NT2/D1 (cell line): ENCODE measurements at regions not wholly inside any gene's neighbourhood (a gene's known extent, or its start where the extent isn't known, plus 50 kb on each side); places are given as distances from the start of the nearest gene placed in this dataset.
"Not testable (repeated sequence)": the region's sequence is repeated elsewhere in the genome, so short reads cannot be mapped to it uniquely, and the experiment has no call there.

Experiments used
- DNase-seq: peaks from one replicate; pipeline ENCODE4 v3.0.0-alpha.2; 2011; ENCODE audit warnings: low read depth, low spot score
- H3K27me3 ChIP-seq: 2 replicates; pipeline ENCODE4 v1.6.0; 2011; ENCODE audit warnings: mild to moderate bottlenecking; ENCODE audit not compliant: insufficient read length, insufficient read depth
- H3K36me3 ChIP-seq: 2 replicates; pipeline ENCODE4 v1.6.1; 2011; ENCODE audit warnings: mild to moderate bottlenecking, low read length, mixed read lengths; ENCODE audit not compliant: insufficient read depth, insufficient read length
- H3K4me1 ChIP-seq: 2 replicates; pipeline ENCODE4 v1.5.1; 2011; ENCODE audit not compliant: insufficient read depth, insufficient read length
- H3K4me3 ChIP-seq: 2 replicates; pipeline ENCODE4 v1.5.1; 2011; ENCODE audit warnings: low read depth; ENCODE audit not compliant: insufficient read length
- H3K9ac ChIP-seq: 2 replicates; pipeline ENCODE4 v1.6.0; 2011; ENCODE audit warnings: low read depth; ENCODE audit not compliant: insufficient read length
- H3K9me3 ChIP-seq: 2 replicates; pipeline ENCODE4 v1.5.1; 2011; ENCODE audit warnings: mild to moderate bottlenecking, low read length; ENCODE audit not compliant: insufficient read depth
- SUZ12 ChIP-seq: IDR thresholded peaks from 2 replicates; pipeline ENCODE4 v1.6.1; 2011; ENCODE audit not compliant: insufficient read length, insufficient read depth; ENCODE audit errors: extremely low read depth
- YY1 ChIP-seq: IDR thresholded peaks from 2 replicates; pipeline ENCODE4 v1.6.1; 2011; ENCODE audit not compliant: insufficient read length, insufficient read depth
- ZNF274 ChIP-seq: IDR thresholded peaks from 2 replicates; pipeline ENCODE4 v1.6.1; 2011; ENCODE audit warnings: mild to moderate bottlenecking, low read depth, low read length

- Histone ChIP-seq H3K9me3 (no peaks in the 10 kb centered on the region), H3K9ac (no peak overlapping the region), H3K27me3 (no peaks in the 10 kb centered on the region), H3K36me3 (no peaks in the 10 kb centered on the region), H3K4me1 (no peaks in the 10 kb centered on the region), H3K4me3 (no peak overlapping the region)
- no peak for TF ChIP-seq YY1
- no peak for TF ChIP-seq SUZ12
- TF ChIP-seq ZNF274: no peak
- DNase-seq: no peak
Measured at GRCh38 chr3:31105011-31105410, 210.6 kb upstream of the GADL1 start.

DNA sequence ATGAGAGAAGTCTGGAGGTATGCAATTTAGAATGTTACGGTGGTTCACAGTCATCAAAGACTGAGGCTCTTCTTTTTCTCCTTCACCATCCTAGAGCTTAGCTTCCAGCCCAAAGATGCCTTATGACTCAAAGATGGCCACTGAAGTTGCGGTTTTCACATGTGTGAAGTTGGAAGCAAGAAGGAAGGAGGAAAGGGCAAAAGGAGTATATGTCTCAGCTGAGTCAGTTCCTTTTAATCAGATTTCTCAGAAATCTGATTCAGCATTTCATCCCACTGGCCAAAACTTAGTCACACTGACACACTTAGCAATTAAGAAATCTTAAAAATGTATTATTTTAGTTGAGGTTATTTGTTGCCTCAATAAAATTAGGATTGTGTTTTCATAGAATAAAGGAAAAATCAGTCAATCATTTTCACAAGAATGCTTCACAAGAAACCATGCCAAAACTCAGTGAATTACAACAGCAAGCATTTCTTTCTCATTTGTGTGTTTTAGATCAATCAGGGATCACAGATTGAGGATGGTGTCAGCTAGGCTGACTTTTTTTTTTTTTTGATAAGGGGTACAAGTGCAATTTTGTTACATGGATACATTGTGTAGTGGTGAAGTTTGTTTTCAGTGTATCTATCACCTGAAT is 211.1 kb upstream of the GADL1 start:
- Histone ChIP-seq H3K9me3 (no peaks in the 10 kb centered on the region), H3K4me3 (no peak overlapping the region), H3K9ac (no peak overlapping the region), H3K4me1 (no peaks in the 10 kb centered on the region), H3K27me3 (no peaks in the 10 kb centered on the region), H3K36me3 (no peaks in the 10 kb centered on the region)
- no peak for TF ChIP-seq ZNF274
- no peak for TF ChIP-seq YY1
- TF ChIP-seq SUZ12: no peak
- no peak for DNase-seq

DNA sequence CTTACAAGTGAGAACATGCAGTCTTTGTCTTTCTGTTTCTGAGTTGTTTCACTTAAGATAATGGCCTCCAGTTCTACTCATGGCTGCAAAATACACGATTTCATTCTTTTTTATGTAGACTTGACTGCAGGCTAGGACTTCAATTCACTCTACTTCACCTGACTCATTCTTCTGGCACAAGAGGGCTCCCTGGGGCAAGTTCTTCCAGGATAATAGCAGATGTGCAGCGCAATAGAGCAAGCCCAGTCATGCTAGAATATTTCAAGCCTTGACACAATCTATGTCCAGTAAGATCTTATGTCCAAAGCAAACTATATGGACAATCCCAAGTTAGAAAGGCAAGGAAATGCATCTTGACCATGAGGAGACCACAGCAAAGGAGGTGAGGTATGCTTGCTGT is 211.7 kb upstream of the GADL1 start:
- H3K4me1 ChIP-seq: no peaks in the 10 kb centered on the region
- TF ChIP-seq ZNF274: no peak
- no peak for TF ChIP-seq YY1
- TF ChIP-seq SUZ12: no peak
- H3K9ac ChIP-seq: no peak overlapping the region

GRCh38 chr3:31106912-31107311 is 212.5 kb upstream of the GADL1 start:
- no peak overlapping the region for H3K4me3 ChIP-seq
- no peak for DNase-seq
- H3K4me1 ChIP-seq: no peaks in the 10 kb centered on the region
- TF ChIP-seq YY1 (no peak), SUZ12 (no peak), ZNF274 (no peak)
- H3K9me3 ChIP-seq: no peaks in the 10 kb centered on the region
- H3K9ac ChIP-seq: no peak overlapping the region
- no peaks in the 10 kb centered on the region for H3K36me3 ChIP-seq
- no peaks in the 10 kb centered on the region for H3K27me3 ChIP-seq

More for the DNA sequence above, 211.7 kb upstream of the GADL1 start:
- Histone ChIP-seq H3K36me3 (no peaks in the 10 kb centered on the region), H3K27me3 (no peaks in the 10 kb centered on the region), H3K4me3 (no peak overlapping the region), H3K9me3 (no peaks in the 10 kb centered on the region)
- DNase-seq: no peak

GRCh38 chr3:31114929-31115283 is 220.4 kb upstream of the GADL1 start:
- Histone ChIP-seq H3K9ac (no peak overlapping the region), H3K4me1 (no peaks in the 10 kb centered on the region), H3K4me3 (no peak overlapping the region), H3K9me3 (no peaks in the 10 kb centered on the region), H3K36me3 (no peaks in the 10 kb centered on the region), H3K27me3 (no peaks in the 10 kb centered on the region)
- DNase-seq: no peak
- no peak for TF ChIP-seq SUZ12
- TF ChIP-seq YY1: no peak
- TF ChIP-seq ZNF274: no peak

- not testable (repeated sequence) for H3K9ac ChIP-seq, DNase-seq, H3K27me3 ChIP-seq, H3K4me3 ChIP-seq, H3K36me3 ChIP-seq, H3K4me1 ChIP-seq, H3K9me3 ChIP-seq
Measured at GRCh38 chr3:31115531-31115930, 221.1 kb upstream of the GADL1 start.

- Histone ChIP-seq H3K4me3 (no peak overlapping the region), H3K9ac (no peak overlapping the region), H3K27me3 (no peaks in the 10 kb centered on the region), H3K9me3 (no peaks in the 10 kb centered on the region), H3K4me1 (no peaks in the 10 kb centered on the region), H3K36me3 (no peaks in the 10 kb centered on the region)
- DNase-seq: no peak
- TF ChIP-seq SUZ12 (no peak), YY1 (no peak), ZNF274 (no peak)
Measured at GRCh38 chr3:31116651-31117050, 222.2 kb upstream of the GADL1 start.

DNA sequence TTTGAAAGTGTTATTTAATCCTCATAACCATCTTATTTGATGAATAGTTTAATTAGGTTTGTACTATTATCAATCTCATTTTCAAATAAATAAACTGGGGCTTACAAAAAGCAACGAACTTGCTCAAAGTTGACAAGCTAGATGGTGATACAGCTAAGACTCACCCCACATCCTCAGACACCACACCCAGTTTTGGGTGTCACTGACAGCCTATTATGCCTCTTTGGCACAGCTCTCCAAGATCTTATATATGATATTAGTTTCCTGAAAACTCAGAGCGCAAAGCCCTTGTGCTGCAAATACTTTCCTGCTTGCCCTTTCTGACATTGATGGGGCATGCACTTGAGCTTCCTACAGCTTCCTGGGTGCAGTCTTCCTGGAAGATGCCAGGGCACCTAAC is 223.4 kb upstream of the GADL1 start:
- DNase-seq: no peak
- H3K4me1 ChIP-seq: no peaks in the 10 kb centered on the region
- H3K4me3 ChIP-seq: no peak overlapping the region
- H3K9me3 ChIP-seq: no peaks in the 10 kb centered on the region
- H3K36me3 ChIP-seq: no peaks in the 10 kb centered on the region
- H3K27me3 ChIP-seq: no peaks in the 10 kb centered on the region
- TF ChIP-seq ZNF274 (no peak), SUZ12 (no peak), YY1 (no peak)
- H3K9ac ChIP-seq: no peak overlapping the region
